Activated naive CD4-positive, alpha-beta T cell treated with anti-CD3 and anti-CD28 coated beads, Interleukin-2, amount 10 ng/mL, durations not matched to agents 7 days and 5 days (primary cell): ENCODE measurements at regions not wholly inside any gene's neighbourhood (a gene's known extent, or its start where the extent isn't known, plus 50 kb on each side); places are given as distances from the start of the nearest gene placed in this dataset.

Experiments
- CTCF ChIA-PET: fragments of 350-600 bp; sonication (Branson Sonifier 250); formaldehyde crosslinking; loops from one replicate; lab custom pipeline; 2021; ENCODE audit warnings: antibody characterized with exemption; lab: Charles Lee
- DNase-seq: peaks from one replicate; pipeline ENCODE4 v3.0.0-alpha.2; 2020
- H3K27ac Mint-ChIP-seq: one replicate; pipeline ENCODE4 v1.8.0; 2021; ENCODE audit warnings: mild to moderate bottlenecking, moderate library complexity, mixed read lengths
- H3K27me3 Mint-ChIP-seq: one replicate; pipeline ENCODE4 v1.8.0; 2021; ENCODE audit warnings: mild to moderate bottlenecking, mixed read lengths
- H3K36me3 Mint-ChIP-seq: one replicate; pipeline ENCODE4 v1.8.0; 2021; ENCODE audit warnings: mixed read lengths
- H3K4me1 Mint-ChIP-seq: one replicate; pipeline ENCODE4 v1.8.0; 2021; ENCODE audit warnings: mixed read lengths
- H3K4me3 Mint-ChIP-seq: one replicate; pipeline ENCODE4 v1.8.0; 2021; ENCODE audit warnings: mild to moderate bottlenecking, moderate library complexity, mixed read lengths
- H3K9me3 Mint-ChIP-seq: one replicate; pipeline ENCODE4 v1.8.0; 2021; ENCODE audit warnings: mixed read lengths

GRCh38 chr2:172333978-172334330, 93.4 kb upstream of the ITGA6 start:
- H3K36me3 Mint-ChIP-seq = no peaks in the 10 kb centered on the region

GRCh38 chr2:172334988-172335387, 92.4 kb upstream of the ITGA6 start:
- no peak for DNase-seq
- Mint-ChIP-seq H3K27ac (no peak overlapping the region), H3K27me3 (peaks cover 24% of the 10 kb centered on the region), H3K4me1 (peaks cover 13% of the 10 kb centered on the region), H3K9me3 (no peaks in the 10 kb centered on the region), H3K4me3 (no peak overlapping the region), H3K36me3 (no peaks in the 10 kb centered on the region)
- CTCF ChIA-PET = no interaction called here

More at GRCh38 chr2:172333978-172334330, 93.4 kb upstream of the ITGA6 start:
- Mint-ChIP-seq H3K4me1 (peaks cover 6% of the 10 kb centered on the region), H3K27me3 (peaks cover 24% of the 10 kb centered on the region), H3K27ac (no peak overlapping the region), H3K4me3 (no peak overlapping the region), H3K9me3 (no peaks in the 10 kb centered on the region)
- CTCF ChIA-PET = no interaction called here
- no peak for DNase-seq

GRCh38 chr2:172335736-172336135, 91.7 kb upstream of the ITGA6 start:
- no peak overlapping the region for H3K4me3 Mint-ChIP-seq
- H3K27me3 Mint-ChIP-seq = peaks cover 24% of the 10 kb centered on the region
- H3K27ac Mint-ChIP-seq = no peak overlapping the region
- H3K4me1 Mint-ChIP-seq = peaks cover 19% of the 10 kb centered on the region
- no peaks in the 10 kb centered on the region for H3K9me3 Mint-ChIP-seq
- H3K36me3 Mint-ChIP-seq = no peaks in the 10 kb centered on the region
- DNase-seq = no peak
- CTCF ChIA-PET = no interaction called here

- CTCF ChIA-PET = interaction anchor here (2.4 kb wide), 1 partner anchor 125 kb away, joined by 14 read pairs; no protein-coding TSS in a partner anchor
- H3K9me3 Mint-ChIP-seq = no peaks in the 10 kb centered on the region
- no peak overlapping the region for H3K4me3 Mint-ChIP-seq
- peaks cover 22% of the 10 kb centered on the region for H3K4me1 Mint-ChIP-seq
- no peak for DNase-seq
- no peaks in the 10 kb centered on the region for H3K36me3 Mint-ChIP-seq
- peaks cover 24% of the 10 kb centered on the region for H3K27me3 Mint-ChIP-seq
- H3K27ac Mint-ChIP-seq = no peak overlapping the region
Measured at GRCh38 chr2:172336681-172337080, 90.7 kb upstream of the ITGA6 start.

- Mint-ChIP-seq H3K9me3 (peaks cover 9% of the 10 kb centered on the region), H3K27ac (no peak overlapping the region), H3K4me3 (peak overlapping the region; percentile 16), H3K27me3 (peaks cover 20% of the 10 kb centered on the region), H3K4me1 (peaks cover 25% of the 10 kb centered on the region), H3K36me3 (peaks cover 4% of the 10 kb centered on the region)
- DNase-seq = peak; percentile 21
- CTCF ChIA-PET = interaction anchor here (1.6 kb wide), 1 partner anchor 122 kb away, joined by 16 read pairs; no protein-coding TSS in a partner anchor
Measured at GRCh38 chr2:172339371-172340010, 87.9 kb upstream of the ITGA6 start.

- peaks cover 25% of the 10 kb centered on the region for H3K4me1 Mint-ChIP-seq
- peaks cover 13% of the 10 kb centered on the region for H3K27me3 Mint-ChIP-seq
- H3K9me3 Mint-ChIP-seq = peaks cover 10% of the 10 kb centered on the region
- no peak overlapping the region for H3K27ac Mint-ChIP-seq
- H3K36me3 Mint-ChIP-seq = peaks cover 4% of the 10 kb centered on the region
- CTCF ChIA-PET = no interaction called here
- H3K4me3 Mint-ChIP-seq = peak overlapping the region; percentile 1
- DNase-seq = no peak
Measured at GRCh38 chr2:172340394-172340793, 87.0 kb upstream of the ITGA6 start.

GRCh38 chr2:172342078-172342477, 85.3 kb upstream of the ITGA6 start:
- CTCF ChIA-PET = interaction anchor here (1.7 kb wide), 1 partner anchor 119 kb away, joined by 6 read pairs; no protein-coding TSS in a partner anchor
- Mint-ChIP-seq H3K27ac (no peak overlapping the region), H3K4me1 (peaks cover 25% of the 10 kb centered on the region), H3K4me3 (no peak overlapping the region), H3K27me3 (peaks cover 4% of the 10 kb centered on the region), H3K9me3 (peaks cover 11% of the 10 kb centered on the region), H3K36me3 (peaks cover 4% of the 10 kb centered on the region)
- no peak for DNase-seq

GRCh38 chr2:172342611-172343010, 84.8 kb upstream of the ITGA6 start:
- H3K4me3 Mint-ChIP-seq = no peak overlapping the region
- peaks cover 4% of the 10 kb centered on the region for H3K36me3 Mint-ChIP-seq
- CTCF ChIA-PET = no interaction called here
- no peak overlapping the region for H3K27ac Mint-ChIP-seq
- DNase-seq = no peak
- peaks cover 13% of the 10 kb centered on the region for H3K9me3 Mint-ChIP-seq
- no peaks in the 10 kb centered on the region for H3K27me3 Mint-ChIP-seq
- H3K4me1 Mint-ChIP-seq = peaks cover 25% of the 10 kb centered on the region

GRCh38 chr2:172344159-172344558, 83.2 kb upstream of the ITGA6 start:
- Mint-ChIP-seq H3K4me1 (peaks cover 21% of the 10 kb centered on the region), H3K9me3 (peaks cover 13% of the 10 kb centered on the region), H3K27ac (no peak overlapping the region), H3K27me3 (peaks cover 8% of the 10 kb centered on the region), H3K4me3 (no peak overlapping the region), H3K36me3 (peaks cover 4% of the 10 kb centered on the region)
- no peak for DNase-seq
- CTCF ChIA-PET = no interaction called here

- no peak for DNase-seq
- Mint-ChIP-seq H3K36me3 (peaks cover 4% of the 10 kb centered on the region), H3K4me3 (no peak overlapping the region), H3K4me1 (peaks cover 5% of the 10 kb centered on the region), H3K27ac (no peak overlapping the region), H3K27me3 (peaks cover 8% of the 10 kb centered on the region), H3K9me3 (peaks cover 13% of the 10 kb centered on the region)
- CTCF ChIA-PET = no interaction called here
Measured at GRCh38 chr2:172345956-172346555, 81.3 kb upstream of the ITGA6 start.

- Mint-ChIP-seq H3K9me3 (peaks cover 12% of the 10 kb centered on the region), H3K4me1 (peaks cover 1% of the 10 kb centered on the region), H3K4me3 (no peak overlapping the region), H3K36me3 (peaks cover 4% of the 10 kb centered on the region), H3K27ac (no peak overlapping the region), H3K27me3 (peaks cover 11% of the 10 kb centered on the region)
- DNase-seq = no peak
- CTCF ChIA-PET = no interaction called here
Measured at GRCh38 chr2:172348555-172349288, 78.7 kb upstream of the ITGA6 start.

- CTCF ChIA-PET = no interaction called here
- no peak for DNase-seq
- H3K36me3 Mint-ChIP-seq = no peaks in the 10 kb centered on the region
- no peak overlapping the region for H3K4me3 Mint-ChIP-seq
- H3K27ac Mint-ChIP-seq = no peak overlapping the region
- H3K9me3 Mint-ChIP-seq = peaks cover 2% of the 10 kb centered on the region
- H3K27me3 Mint-ChIP-seq = peaks cover 15% of the 10 kb centered on the region
- H3K4me1 Mint-ChIP-seq = no peaks in the 10 kb centered on the region
Measured at GRCh38 chr2:172350839-172351479, 76.4 kb upstream of the ITGA6 start.

GRCh38 chr2:172351586-172351985, 75.8 kb upstream of the ITGA6 start:
- Mint-ChIP-seq H3K9me3 (peaks cover 2% of the 10 kb centered on the region), H3K4me1 (no peaks in the 10 kb centered on the region), H3K4me3 (no peak overlapping the region), H3K27ac (no peak overlapping the region), H3K27me3 (peaks cover 15% of the 10 kb centered on the region), H3K36me3 (no peaks in the 10 kb centered on the region)
- CTCF ChIA-PET = no interaction called here
- no peak for DNase-seq

GRCh38 chr2:172354347-172354746, 73.0 kb upstream of the ITGA6 start:
- no peak overlapping the region for H3K4me3 Mint-ChIP-seq
- no peak for DNase-seq
- CTCF ChIA-PET = no interaction called here
- peaks cover 13% of the 10 kb centered on the region for H3K27me3 Mint-ChIP-seq
- H3K36me3 Mint-ChIP-seq = no peaks in the 10 kb centered on the region
- no peaks in the 10 kb centered on the region for H3K9me3 Mint-ChIP-seq
- H3K27ac Mint-ChIP-seq = no peak overlapping the region
- peaks cover 8% of the 10 kb centered on the region for H3K4me1 Mint-ChIP-seq
